ENCODE measurements at regions not wholly inside any gene's neighbourhood (a gene's known extent, or its start where the extent isn't known, plus 50 kb on each side); places are given as distances from the start of the nearest gene placed in this dataset.

DNA sequence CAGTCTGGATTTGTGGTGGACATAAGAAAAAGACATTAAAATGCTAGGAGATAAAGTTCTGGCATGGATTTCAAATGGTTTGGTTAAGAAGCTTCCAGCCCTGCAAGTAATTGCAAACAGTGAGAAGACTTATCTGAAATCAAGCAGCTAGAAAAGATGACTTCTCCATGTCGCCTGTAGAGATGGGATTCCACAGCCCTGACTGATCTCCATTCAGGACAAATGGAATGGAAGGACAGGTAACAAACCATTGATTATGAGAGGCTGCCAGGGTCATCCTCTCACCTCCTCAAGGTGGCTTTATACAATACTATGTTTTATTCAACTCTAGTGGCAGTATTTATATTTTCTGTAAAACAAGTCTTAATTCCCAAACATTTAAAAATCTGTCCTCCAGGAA is 237.9 kb downstream of the HLX start:
- Histone ChIP-seq H3K27me3 (no peaks in the 10 kb centered on the region), H3K4me3 (no peak overlapping the region), H3K36me3 (no peaks in the 10 kb centered on the region), H3K27ac (peak overlapping the region in 2 of 4 donors; percentile 64 to 71), H3K4me1 (peaks cover 8 to 21% (median 15%) of the 10 kb centered on the region in 3 donors), H3K9me3 (no peaks in the 10 kb centered on the region)
- TF ChIP-seq CTCF (IDR thresholded peaks at IDR 0.05), result no peak
- intact Hi-C loops (cut with DNase I), result no loop called here
- FAIRE-seq (no peak), DNase-seq (no peak), ATAC-seq (peak in 2 of 4 donors; percentile 4 to 8)
- WGBS, 2 donors, result 38 to 57% methylated on average over 1 of the region's 1 CpG

- WGBS, 2 donors, result 6 to 12% methylated on average over 3 of the region's 3 CpGs
Measured at GRCh38 chr1:221117548-221117951, 238.3 kb downstream of the HLX start.

DNA sequence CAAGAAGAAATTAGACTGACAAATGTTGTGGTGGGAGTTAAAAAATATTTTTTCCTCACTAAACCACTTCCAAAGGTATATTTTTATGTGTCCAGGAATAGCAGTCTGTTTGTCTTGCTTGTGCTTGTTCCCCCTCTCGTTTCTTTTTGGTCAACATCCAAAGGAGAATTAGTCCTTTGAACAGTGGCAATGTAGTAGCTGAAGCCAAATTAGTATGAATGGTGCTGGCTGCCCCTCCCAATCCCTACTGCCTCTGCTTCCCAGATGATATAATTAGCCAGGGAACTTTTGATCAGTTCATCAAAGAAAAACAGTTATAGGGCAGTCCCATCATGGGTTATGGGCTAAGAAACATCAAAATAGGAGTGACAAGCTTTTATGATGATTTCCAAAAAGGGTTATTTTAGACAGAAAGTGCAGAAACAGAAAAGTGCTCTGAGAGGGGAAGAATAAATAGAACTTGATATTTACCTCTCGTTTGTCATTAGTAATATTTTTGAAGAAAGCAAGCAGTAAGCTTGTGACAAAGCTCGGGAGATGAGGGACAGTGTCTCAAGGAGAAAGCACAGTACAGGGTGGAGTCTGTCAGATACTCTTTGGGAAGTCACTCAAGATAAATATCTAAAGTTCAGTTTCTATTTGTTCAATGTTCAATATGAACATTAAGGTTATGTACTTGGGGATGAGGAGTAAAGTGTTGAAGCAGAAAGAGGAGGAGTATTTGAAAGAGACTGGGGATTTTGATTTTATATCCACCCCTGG is 239.1 kb downstream of the HLX start:
- ATAC-seq (no peak), DNase-seq (no peak), FAIRE-seq (no peak)
- 43 to 48% methylated on average over 3 of the region's 3 CpGs for WGBS, 2 donors
- H3K4me3 ChIP-seq, result no peak overlapping the region
- H3K27me3 ChIP-seq, result no peaks in the 10 kb centered on the region
- intact Hi-C loops (cut with DNase I), result no loop called here
- no peak for TF ChIP-seq CTCF (IDR thresholded peaks at IDR 0.05)
- peak overlapping the region in 2 of 4 donors; percentile 64 to 71 for H3K27ac ChIP-seq
- H3K4me1 ChIP-seq, result peaks cover 8 to 21% (median 15%) of the 10 kb centered on the region in 3 donors
- H3K9me3 ChIP-seq, result no peaks in the 10 kb centered on the region
- no peaks in the 10 kb centered on the region for H3K36me3 ChIP-seq

More at GRCh38 chr1:221117548-221117951, 238.3 kb downstream of the HLX start:
- FAIRE-seq, result no peak
- Histone ChIP-seq H3K36me3 (no peaks in the 10 kb centered on the region), H3K9me3 (no peaks in the 10 kb centered on the region), H3K27me3 (no peaks in the 10 kb centered on the region), H3K4me1 (peaks cover 8 to 21% (median 15%) of the 10 kb centered on the region in 3 donors), H3K27ac (peak overlapping the region in 2 of 4 donors; percentile 64 to 71), H3K4me3 (no peak overlapping the region)
- peak; percentile 47 to 81 (median 72) for DNase-seq
- peak; percentile 93 to 98 (median 98) for ATAC-seq
- TF ChIP-seq CTCF (IDR thresholded peaks at IDR 0.05), result no peak
- intact Hi-C loops (cut with DNase I), result no loop called here

- Histone ChIP-seq H3K4me3 (no peak overlapping the region), H3K9me3 (no peaks in the 10 kb centered on the region), H3K27ac (peak overlapping the region in 1 of 4 donors; percentile 71), H3K36me3 (no peaks in the 10 kb centered on the region), H3K4me1 (peaks cover 8 to 21% (median 15%) of the 10 kb centered on the region in 3 donors), H3K27me3 (no peaks in the 10 kb centered on the region)
- no peak for TF ChIP-seq CTCF (IDR thresholded peaks at IDR 0.05)
- no peak for FAIRE-seq
- intact Hi-C loops (cut with DNase I), result no loop called here
- no peak for ATAC-seq
- 94 to 96% methylated on average over 1 of the region's 1 CpG for WGBS, 2 donors
- no peak for DNase-seq
Measured at GRCh38 chr1:221118938-221119320, 239.7 kb downstream of the HLX start.

DNA sequence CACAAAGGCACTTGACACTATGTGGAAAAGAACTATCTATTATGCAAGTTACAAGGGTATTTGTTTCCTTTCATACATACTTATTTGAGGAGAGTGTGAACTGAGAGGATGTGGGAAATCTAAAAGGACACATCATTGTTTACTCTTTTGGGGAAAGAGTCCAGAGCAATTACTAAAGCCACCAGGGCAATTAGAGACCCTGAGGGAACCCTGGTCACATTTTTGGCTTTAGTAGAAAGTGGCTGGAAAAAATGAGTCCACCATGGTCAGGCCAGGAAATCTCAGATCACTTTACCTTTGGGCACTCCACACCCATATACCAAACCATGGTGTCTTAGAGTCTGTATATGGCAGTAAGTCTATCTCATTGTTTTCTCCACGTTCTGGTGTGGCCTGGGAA is 243.3 kb downstream of the HLX start:
- H3K36me3 ChIP-seq, result no peaks in the 10 kb centered on the region
- H3K4me1 ChIP-seq, result peaks cover under 1 to 13% (median 8%) of the 10 kb centered on the region in 3 donors
- no peak for FAIRE-seq
- 35 to 56% methylated on average over 1 of the region's 1 CpG for WGBS, 2 donors
- intact Hi-C loops (cut with DNase I), result no loop called here
- TF ChIP-seq CTCF (IDR thresholded peaks at IDR 0.05), result no peak
- H3K27ac ChIP-seq, result no peak overlapping the region
- no peaks in the 10 kb centered on the region for H3K27me3 ChIP-seq
- no peak for ATAC-seq
- no peaks in the 10 kb centered on the region for H3K9me3 ChIP-seq
- no peak overlapping the region for H3K4me3 ChIP-seq
- no peak for DNase-seq
